Chondrocyte (in vitro differentiated cells): ENCODE measurements at regions not wholly inside any gene's neighbourhood (a gene's known extent, or its start where the extent isn't known, plus 50 kb on each side); places are given as distances from the start of the nearest gene placed in this dataset.

Source experiments
- DNase-seq: peaks from one replicate; pipeline ENCODE4 v3.0.0; 2021; ENCODE audit warnings: mixed read lengths, low spot score
- H3K27ac Mint-ChIP-seq: one replicate; pipeline ENCODE4 v1.8.0; 2021; ENCODE audit warnings: mild to moderate bottlenecking, moderate library complexity, mixed read lengths; ENCODE audit not compliant: unreplicated experiment
- H3K27me3 Mint-ChIP-seq: 2 replicates; pipeline ENCODE4 v1.8.0; 2021; ENCODE audit warnings: low read depth, mixed read lengths
- H3K36me3 Mint-ChIP-seq: 2 replicates; pipeline ENCODE4 v1.8.0; 2021; ENCODE audit warnings: low read depth, mixed read lengths
- H3K4me1 Mint-ChIP-seq: 2 replicates; pipeline ENCODE4 v1.8.0; 2021; ENCODE audit warnings: low read depth, mild to moderate bottlenecking, mixed read lengths
- H3K4me3 Mint-ChIP-seq: one replicate; pipeline ENCODE4 v1.8.0; 2021; ENCODE audit warnings: mild to moderate bottlenecking, moderate library complexity, mixed read lengths; ENCODE audit not compliant: unreplicated experiment
- H3K9me3 Mint-ChIP-seq: 2 replicates; pipeline ENCODE4 v1.8.0; 2021; ENCODE audit warnings: low read depth, mixed read lengths
- TF ChIP-seq, protein P1 (sequence below): fragments of 200-600 bp; sonication (generic); IDR thresholded peaks from 2 replicates; pipeline ENCODE4 v1.5.0; 2021; ENCODE audit warnings: antibody characterized with exemption, mild to moderate bottlenecking, moderate library complexity

DNA sequence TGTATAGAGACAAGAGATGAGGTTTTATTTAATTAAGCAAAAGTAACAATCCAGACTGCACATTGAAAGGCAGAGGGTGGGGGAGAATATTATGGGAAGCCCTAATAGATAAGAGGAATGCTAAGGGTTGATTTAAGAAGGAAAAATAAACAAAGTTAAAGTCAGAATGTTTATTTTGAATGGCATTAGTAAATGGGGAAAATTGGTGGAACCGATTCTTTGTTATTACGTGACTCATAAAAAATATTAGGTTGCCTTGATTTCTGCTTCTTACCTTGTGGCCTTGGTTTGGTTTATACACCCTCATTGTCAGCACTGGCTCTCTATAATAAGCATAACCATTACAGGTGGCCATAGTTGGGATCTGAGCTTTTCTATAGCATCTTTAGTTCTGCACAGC lies 674.8 kb upstream of the CITED2 start:
- Mint-ChIP-seq H3K27me3 (no peaks in the 10 kb centered on the region), H3K4me1 (peaks cover 33% of the 10 kb centered on the region), H3K4me3 (no peak overlapping the region), H3K9me3 (peaks cover 5% of the 10 kb centered on the region), H3K27ac (no peak overlapping the region), H3K36me3 (no peaks in the 10 kb centered on the region)
- DNase-seq: no peak
- TF ChIP-seq, protein P1, sequence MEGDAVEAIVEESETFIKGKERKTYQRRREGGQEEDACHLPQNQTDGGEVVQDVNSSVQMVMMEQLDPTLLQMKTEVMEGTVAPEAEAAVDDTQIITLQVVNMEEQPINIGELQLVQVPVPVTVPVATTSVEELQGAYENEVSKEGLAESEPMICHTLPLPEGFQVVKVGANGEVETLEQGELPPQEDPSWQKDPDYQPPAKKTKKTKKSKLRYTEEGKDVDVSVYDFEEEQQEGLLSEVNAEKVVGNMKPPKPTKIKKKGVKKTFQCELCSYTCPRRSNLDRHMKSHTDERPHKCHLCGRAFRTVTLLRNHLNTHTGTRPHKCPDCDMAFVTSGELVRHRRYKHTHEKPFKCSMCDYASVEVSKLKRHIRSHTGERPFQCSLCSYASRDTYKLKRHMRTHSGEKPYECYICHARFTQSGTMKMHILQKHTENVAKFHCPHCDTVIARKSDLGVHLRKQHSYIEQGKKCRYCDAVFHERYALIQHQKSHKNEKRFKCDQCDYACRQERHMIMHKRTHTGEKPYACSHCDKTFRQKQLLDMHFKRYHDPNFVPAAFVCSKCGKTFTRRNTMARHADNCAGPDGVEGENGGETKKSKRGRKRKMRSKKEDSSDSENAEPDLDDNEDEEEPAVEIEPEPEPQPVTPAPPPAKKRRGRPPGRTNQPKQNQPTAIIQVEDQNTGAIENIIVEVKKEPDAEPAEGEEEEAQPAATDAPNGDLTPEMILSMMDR: no peak

- no peaks in the 10 kb centered on the region for H3K27me3 Mint-ChIP-seq
- TF ChIP-seq, protein P1: no peak
- no peak overlapping the region for H3K27ac Mint-ChIP-seq
- peaks cover 5% of the 10 kb centered on the region for H3K9me3 Mint-ChIP-seq
- DNase-seq: no peak
- H3K36me3 Mint-ChIP-seq: no peaks in the 10 kb centered on the region
- peaks cover 39% of the 10 kb centered on the region for H3K4me1 Mint-ChIP-seq
- no peak overlapping the region for H3K4me3 Mint-ChIP-seq
Observed at GRCh38 chr6:140048202-140048790, 673.8 kb upstream of the CITED2 start.

- H3K4me1 Mint-ChIP-seq: peaks cover 34% of the 10 kb centered on the region
- TF ChIP-seq, protein P1: no peak
Observed at GRCh38 chr6:140047321-140047720, 672.9 kb upstream of the CITED2 start.

DNA sequence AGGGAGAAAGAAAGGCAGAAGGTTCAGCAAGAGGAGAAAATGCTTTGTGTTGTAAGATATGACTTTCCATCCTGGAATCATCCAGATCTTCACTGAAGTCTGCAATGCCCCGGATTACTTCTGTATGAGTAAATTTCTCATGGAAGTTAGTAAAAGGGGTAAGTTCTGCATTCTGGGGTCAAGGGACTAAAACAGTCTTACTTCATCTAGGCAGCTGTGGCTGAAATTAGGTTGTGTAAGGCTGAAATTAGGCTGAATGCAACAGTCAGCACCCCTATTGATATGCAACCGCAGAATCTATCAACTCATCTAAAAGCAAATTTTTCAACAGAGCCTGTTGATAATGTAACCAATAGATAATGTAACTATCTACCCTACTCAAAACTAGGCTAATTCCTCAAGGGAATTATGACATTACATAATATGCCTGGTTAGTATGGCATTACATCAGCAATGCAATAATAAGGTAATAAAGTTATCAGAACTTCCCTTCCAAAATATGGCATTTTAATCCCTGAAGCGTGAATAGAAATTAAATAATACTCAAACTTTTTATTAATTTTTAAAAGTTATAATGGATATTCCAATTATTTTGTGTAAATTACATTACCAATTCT lies 671.7 kb upstream of the CITED2 start:
- no peaks in the 10 kb centered on the region for H3K36me3 Mint-ChIP-seq
- peaks cover 5% of the 10 kb centered on the region for H3K9me3 Mint-ChIP-seq
- no peaks in the 10 kb centered on the region for H3K27me3 Mint-ChIP-seq
- no peak for DNase-seq
- H3K4me1 Mint-ChIP-seq: peaks cover 22% of the 10 kb centered on the region
- H3K4me3 Mint-ChIP-seq: no peak overlapping the region
- no peak overlapping the region for H3K27ac Mint-ChIP-seq
- TF ChIP-seq, protein P1: no peak

More at GRCh38 chr6:140047321-140047720, 672.9 kb upstream of the CITED2 start:
- no peaks in the 10 kb centered on the region for H3K36me3 Mint-ChIP-seq
- DNase-seq: no peak
- peaks cover 5% of the 10 kb centered on the region for H3K9me3 Mint-ChIP-seq
- no peaks in the 10 kb centered on the region for H3K27me3 Mint-ChIP-seq
- H3K27ac Mint-ChIP-seq: no peak overlapping the region
- no peak overlapping the region for H3K4me3 Mint-ChIP-seq

DNA sequence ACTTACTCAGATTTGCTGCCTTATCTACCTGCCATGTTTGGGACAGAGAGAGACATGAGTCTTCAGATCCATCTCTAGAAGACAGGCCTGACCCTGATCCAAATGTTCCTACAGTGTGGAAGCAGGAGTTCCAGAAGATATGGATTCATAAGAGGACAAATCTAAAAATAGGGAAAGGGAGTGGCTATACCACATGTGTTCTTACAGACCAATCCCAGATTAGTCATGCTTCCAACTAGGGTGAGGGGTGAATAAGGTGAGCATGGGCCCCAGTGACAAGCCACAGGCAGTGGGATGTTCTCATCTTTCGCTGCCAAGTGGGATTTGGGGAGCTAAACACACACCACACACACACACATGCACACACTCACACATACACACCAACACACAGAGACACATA lies 670.7 kb upstream of the CITED2 start:
- no peak for DNase-seq
- Mint-ChIP-seq H3K4me3 (no peak overlapping the region), H3K36me3 (no peaks in the 10 kb centered on the region), H3K4me1 (peaks cover 20% of the 10 kb centered on the region), H3K27me3 (no peaks in the 10 kb centered on the region), H3K27ac (no peak overlapping the region), H3K9me3 (peaks cover 5% of the 10 kb centered on the region)
- TF ChIP-seq, protein P1: no peak
